ENCODE measurements at regions not wholly inside any gene's neighbourhood (a gene's known extent, or its start where the extent isn't known, plus 50 kb on each side); places are given as distances from the start of the nearest gene placed in this dataset.

- DNase-seq, result no peak
Observed at GRCh38 chr16:73737637-73738036, 559.0 kb upstream of the PSMD7 start.

GRCh38 chr16:73735954-73736353 is 560.7 kb upstream of the PSMD7 start:
- no peak for DNase-seq

GRCh38 chr16:73735018-73735417 is 561.6 kb upstream of the PSMD7 start:
- DNase-seq, result no peak

GRCh38 chr16:73732681-73733080 is 563.9 kb upstream of the PSMD7 start:
- no peak for DNase-seq

- DNase-seq, result no peak
Observed at GRCh38 chr16:73732143-73732542, 564.5 kb upstream of the PSMD7 start.

- no peak for DNase-seq
Observed at GRCh38 chr16:73730481-73731090, 566.0 kb upstream of the PSMD7 start.

GRCh38 chr16:73725156-73725555 is 571.5 kb upstream of the PSMD7 start:
- DNase-seq, result no peak

GRCh38 chr16:73724503-73724902 is 572.1 kb upstream of the PSMD7 start:
- DNase-seq, result no peak

- no peak for DNase-seq
Observed at GRCh38 chr16:73717266-73717974, 579.2 kb upstream of the PSMD7 start.

- no peak for DNase-seq
Observed at GRCh38 chr16:73714976-73715375, 581.6 kb upstream of the PSMD7 start.

GRCh38 chr16:73713778-73714495 is 582.7 kb upstream of the PSMD7 start:
- DNase-seq, result no peak

GRCh38 chr16:73713251-73713650 is 583.4 kb upstream of the PSMD7 start:
- DNase-seq, result no peak

GRCh38 chr16:73711406-73712080 is 585.1 kb upstream of the PSMD7 start:
- no peak for DNase-seq

GRCh38 chr16:73710526-73710925 is 586.1 kb upstream of the PSMD7 start:
- no peak for DNase-seq

GRCh38 chr16:73707863-73708262 is 588.8 kb upstream of the PSMD7 start:
- no peak for DNase-seq

- DNase-seq, result no peak
Observed at GRCh38 chr16:73703891-73704290, 592.7 kb upstream of the PSMD7 start.

- no peak for DNase-seq
Observed at GRCh38 chr16:73697336-73697735, 599.3 kb upstream of the PSMD7 start.

- DNase-seq, result no peak
Observed at GRCh38 chr16:73692861-73693260, 603.8 kb upstream of the PSMD7 start.

GRCh38 chr16:73683804-73684203 is 612.8 kb upstream of the PSMD7 start:
- DNase-seq, result no peak

GRCh38 chr16:73672135-73672534 is 624.2 kb upstream of the ZFHX3 start:
- no peak for DNase-seq

- DNase-seq, result no peak
Observed at GRCh38 chr16:73670836-73671820, 623.2 kb upstream of the ZFHX3 start.

GRCh38 chr16:73669535-73670274 is 621.8 kb upstream of the ZFHX3 start:
- DNase-seq, result no peak

Measured in CD4-positive, alpha-beta T cell treated with Interferon gamma for 1 hour (primary cell).